IMR-90 (cell line): ENCODE measurements at regions not wholly inside any gene's neighbourhood (a gene's known extent, or its start where the extent isn't known, plus 50 kb on each side); places are given as distances from the start of the nearest gene placed in this dataset.

Source experiments
- ATAC-seq: fragments of 200-7000 bp; cut with Tn5 transposase; 2 replicates; pipeline ENCODE4 v1.9.1; 2020; ENCODE audit warnings: low read depth, mild to moderate bottlenecking, moderate library complexity
- BruUV-seq: library from RNA; stranded (reverse); fragments of 400-500 nt; replicated peaks from 2 replicates; lab custom pipeline; 2021; lab: Mats Ljungman, UMichigan
- CTCF ChIA-PET: fragments of 300-600 bp; formaldehyde crosslinking; extraction: SDS; loops from one replicate; lab custom pipeline; 2021; ENCODE audit warnings: antibody characterized with exemption; lab: Yijun Ruan, JAX
- POLR2A ChIA-PET: fragments of 300-600 bp; sonication (Branson Sonifier 250); formaldehyde crosslinking; loops from one replicate; lab custom pipeline; 2022; ENCODE audit warnings: antibody characterized with exemption; ENCODE audit not compliant: unreplicated experiment; lab: Charles Lee
- DNase-seq: peaks from one replicate; pipeline ENCODE4 v3.0.0; 2013
- H2AFZ ChIP-seq: replicated peaks from 2 replicates; pipeline ENCODE3; 2013; ENCODE audit warnings: low read length, mild to moderate bottlenecking; ENCODE audit not compliant: poor library complexity
- H2AK5ac ChIP-seq: 2 replicates; pipeline ENCODE4 v1.6.1; 2013; ENCODE audit warnings: low read depth, low read length, inconsistent platforms
- H2AK9ac ChIP-seq: replicated peaks from 2 replicates; pipeline ENCODE3; 2013; ENCODE audit warnings: mild to moderate bottlenecking, low read depth, low read length, moderate library complexity; ENCODE audit not compliant: poor library complexity
- H2BK120ac ChIP-seq: 2 replicates; pipeline ENCODE4 v1.6.1; 2013; ENCODE audit warnings: low read depth, low read length, inconsistent platforms
- H2BK15ac ChIP-seq: 3 replicates; pipeline ENCODE4 v1.6.1; 2013; ENCODE audit warnings: low read depth, low read length, inconsistent platforms
- H2BK20ac ChIP-seq: 2 replicates; pipeline ENCODE4 v1.6.1; 2013; ENCODE audit warnings: low read depth, mild to moderate bottlenecking, inconsistent platforms, low read length, moderate library complexity
- H2BK5ac ChIP-seq: 2 replicates; pipeline ENCODE4 v1.6.1; 2013; ENCODE audit warnings: mild to moderate bottlenecking, low read depth, low read length, inconsistent platforms; ENCODE audit not compliant: poor library complexity, severe bottlenecking
- H3K14ac ChIP-seq: replicated peaks from 2 replicates; pipeline ENCODE4 v1.6.1; 2013; ENCODE audit warnings: low read depth, low read length, inconsistent platforms
- H3K18ac ChIP-seq: 2 replicates; pipeline ENCODE4 v1.6.1; 2013; ENCODE audit warnings: low read depth, low read length, control low read depth
- H3K23ac ChIP-seq: 2 replicates; pipeline ENCODE4 v1.6.1; 2013; ENCODE audit warnings: low read depth, low read length, inconsistent platforms
- H3K27ac ChIP-seq: 2 replicates; pipeline ENCODE4 v1.5.1; 2013; ENCODE audit warnings: mild to moderate bottlenecking, control low read depth, low read length; ENCODE audit not compliant: insufficient read depth
- H3K27me3 ChIP-seq: 2 replicates; pipeline ENCODE4 v1.6.1; 2013; ENCODE audit warnings: low read length; ENCODE audit not compliant: control insufficient read depth, insufficient read depth
- H3K36me3 ChIP-seq: 2 replicates; pipeline ENCODE4 v1.6.1; 2013; ENCODE audit warnings: low read length, mixed read lengths; ENCODE audit not compliant: control insufficient read depth, insufficient read depth
- H3K4ac ChIP-seq: 2 replicates; pipeline ENCODE4 v1.6.1; 2013; ENCODE audit warnings: low read depth, low read length, inconsistent platforms
- H3K4me1 ChIP-seq: 2 replicates; pipeline ENCODE4 v1.6.1; 2013; ENCODE audit warnings: low read length, mixed read lengths; ENCODE audit not compliant: control insufficient read depth, insufficient read depth
- H3K4me2 ChIP-seq: 2 replicates; pipeline ENCODE4 v1.6.1; 2013; ENCODE audit warnings: low read depth, mild to moderate bottlenecking, control low read depth, low read length, moderate library complexity
- H3K4me3 ChIP-seq: 2 replicates; pipeline ENCODE4 v1.5.1; 2013; ENCODE audit warnings: low read depth, mild to moderate bottlenecking, control low read depth, low read length, moderate library complexity; ENCODE audit not compliant: insufficient read depth
- H3K56ac ChIP-seq: 2 replicates; pipeline ENCODE4 v1.6.1; 2013; ENCODE audit warnings: low read length, inconsistent platforms; ENCODE audit not compliant: insufficient read depth; ENCODE audit errors: extremely low read depth
- H3K79me1 ChIP-seq, 2 experiments: 2 replicates each; pipeline ENCODE4 v1.6.1; 2013; ENCODE audit warnings: low read length in 2 of 2, inconsistent platforms in 1 of 2, low read depth in 1 of 2
- H3K9ac ChIP-seq: 2 replicates; pipeline ENCODE4 v1.6.1; 2013; ENCODE audit warnings: low read depth, low read length, control low read depth
- H3K9me1 ChIP-seq: 2 replicates; pipeline ENCODE4 v1.6.1; 2013; ENCODE audit warnings: low read length, inconsistent platforms; ENCODE audit not compliant: insufficient read depth
- H3K9me3 ChIP-seq: 2 replicates; pipeline ENCODE4 v1.6.1; 2013; ENCODE audit warnings: low read length; ENCODE audit not compliant: control insufficient read depth, insufficient read depth
- H4K20me1 ChIP-seq: 2 replicates; pipeline ENCODE4 v1.6.1; 2013; ENCODE audit warnings: low read length, inconsistent platforms; ENCODE audit not compliant: insufficient read depth
- H4K5ac ChIP-seq: 2 replicates; pipeline ENCODE4 v1.6.1; 2013; ENCODE audit warnings: mild to moderate bottlenecking, low read depth, low read length, control low read depth
- H4K8ac ChIP-seq, 2 experiments: 2 replicates each; pipeline ENCODE4 v1.6.1; 2013; ENCODE audit warnings: low read depth in 2 of 2, low read length in 2 of 2, control low read depth in 1 of 2, inconsistent platforms in 1 of 2
- H4K91ac ChIP-seq: 2 replicates; pipeline ENCODE4 v1.6.1; 2013; ENCODE audit warnings: low read depth, low read length, inconsistent platforms; ENCODE audit not compliant: insufficient read depth
- CHD1 ChIP-seq: IDR thresholded peaks from 2 replicates; pipeline ENCODE4 v1.6.1; 2012; ENCODE audit warnings: low read depth, low read length, improper control_type of control experiment
- FOS ChIP-seq: fragments of 150-350 bp; IDR thresholded peaks from 2 replicates; pipeline ENCODE4 v1.6.1; 2016; ENCODE audit warnings: low read depth, low read length
- POLR2A ChIP-seq: IDR thresholded peaks from 2 replicates; pipeline ENCODE4 v1.6.1; 2012; ENCODE audit warnings: mild to moderate bottlenecking, low read depth, low read length
- RFX5 ChIP-seq: IDR thresholded peaks from 2 replicates; pipeline ENCODE4 v1.8.0; 2012; ENCODE audit warnings: low read depth, mild to moderate bottlenecking, low read length, moderate library complexity
- SMC3 ChIP-seq: fragments of 150-350 bp; IDR thresholded peaks from 2 replicates; pipeline ENCODE4 v1.6.1; 2016; ENCODE audit warnings: low read depth, mild to moderate bottlenecking, antibody characterized with exemption, low read length, moderate library complexity
- WGBS, 2 experiments: methylation state at CpG; one replicate each; pipeline versions ENCODE4 v1.1.5 to v1.1.7; 2013; ENCODE audit warnings: missing lambda C conversion rate in 2 of 2; ENCODE audit not compliant: insufficient read length in 1 of 2; ENCODE audit errors: extremely low coverage in 2 of 2; 5-methylcytosine and 5-hydroxymethylcytosine counted together
- dilution Hi-C: fragments of 300-500 bp; cut with HindIII; formaldehyde crosslinking; loops from one replicate; pipeline ENCODE4 v1.14.3; 2018; ENCODE audit warnings: low sequenced_read_pairs; ENCODE audit not compliant: unreplicated experiment
- in situ Hi-C: fragments of 300-500 bp; cut with MboI; formaldehyde crosslinking; loops from 3 replicates; pipeline ENCODE4 v1.14.3; 2019; ENCODE audit warnings: low sequenced_read_pairs, inconsistent platforms, mixed read lengths
- intact Hi-C: fragments of 100-400 bp; cut with micrococcal nuclease; formaldehyde crosslinking; loops from 2 replicates; pipeline ENCODE4 v1.10.0; 2022
- TF ChIP-seq, protein P1 (sequence below): conservative IDR thresholded peaks from 2 replicates; pipeline ENCODE4 v1.5.1; 2012; ENCODE audit warnings: mild to moderate bottlenecking, low read depth, low read length, improper control_type of control experiment
- TF ChIP-seq, protein P2 (sequence below): fragments of 150-350 bp; IDR thresholded peaks from 2 replicates; pipeline ENCODE4 v1.6.1; 2017; ENCODE audit warnings: mild to moderate bottlenecking, antibody characterized with exemption, low read length, low read depth
- TF ChIP-seq, protein P3 (sequence below): fragments of 150-350 bp; IDR thresholded peaks from 2 replicates; pipeline ENCODE4 v1.6.1; 2016; ENCODE audit warnings: low read depth, mild to moderate bottlenecking, low read length, moderate library complexity, borderline replicate concordance

DNA sequence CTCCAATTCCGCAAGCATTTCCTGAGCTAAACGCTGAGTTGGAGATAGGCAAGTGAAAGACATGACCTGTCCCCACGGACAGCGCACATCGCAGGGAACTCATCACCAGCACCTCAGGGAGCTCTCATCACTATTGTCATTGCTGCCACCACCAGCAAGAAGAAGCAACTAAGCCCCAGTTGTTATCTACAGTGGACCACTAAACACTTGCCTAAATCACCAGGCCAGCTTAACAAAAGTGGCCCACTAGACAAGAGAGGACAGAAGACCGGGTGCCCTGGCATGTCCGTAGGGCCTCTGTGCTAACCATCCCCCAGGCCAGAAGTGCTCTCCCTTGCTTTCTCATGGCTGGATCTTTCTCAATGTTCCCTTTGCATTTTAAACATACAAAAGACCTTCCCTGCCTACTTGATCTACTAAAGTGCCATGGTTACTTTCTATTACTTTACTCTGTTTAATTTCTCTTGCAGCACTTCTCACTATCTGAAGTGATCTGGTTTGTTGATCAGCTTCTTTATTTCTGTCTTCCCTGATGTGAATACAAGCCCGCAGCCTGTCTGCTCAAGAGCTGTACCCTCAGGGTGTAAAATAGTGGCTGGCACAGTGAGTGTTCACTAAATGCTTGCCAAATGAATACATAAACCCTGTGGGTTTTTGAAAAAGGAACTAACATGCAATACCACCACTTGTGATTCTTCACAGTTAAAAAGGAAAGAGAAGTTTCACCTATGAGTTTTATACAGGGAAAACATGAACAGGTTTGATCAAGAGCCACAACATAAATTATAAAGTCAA lies 60.9 kb upstream of the RFLNA start (continued):
- TF ChIP-seq, protein P1, sequence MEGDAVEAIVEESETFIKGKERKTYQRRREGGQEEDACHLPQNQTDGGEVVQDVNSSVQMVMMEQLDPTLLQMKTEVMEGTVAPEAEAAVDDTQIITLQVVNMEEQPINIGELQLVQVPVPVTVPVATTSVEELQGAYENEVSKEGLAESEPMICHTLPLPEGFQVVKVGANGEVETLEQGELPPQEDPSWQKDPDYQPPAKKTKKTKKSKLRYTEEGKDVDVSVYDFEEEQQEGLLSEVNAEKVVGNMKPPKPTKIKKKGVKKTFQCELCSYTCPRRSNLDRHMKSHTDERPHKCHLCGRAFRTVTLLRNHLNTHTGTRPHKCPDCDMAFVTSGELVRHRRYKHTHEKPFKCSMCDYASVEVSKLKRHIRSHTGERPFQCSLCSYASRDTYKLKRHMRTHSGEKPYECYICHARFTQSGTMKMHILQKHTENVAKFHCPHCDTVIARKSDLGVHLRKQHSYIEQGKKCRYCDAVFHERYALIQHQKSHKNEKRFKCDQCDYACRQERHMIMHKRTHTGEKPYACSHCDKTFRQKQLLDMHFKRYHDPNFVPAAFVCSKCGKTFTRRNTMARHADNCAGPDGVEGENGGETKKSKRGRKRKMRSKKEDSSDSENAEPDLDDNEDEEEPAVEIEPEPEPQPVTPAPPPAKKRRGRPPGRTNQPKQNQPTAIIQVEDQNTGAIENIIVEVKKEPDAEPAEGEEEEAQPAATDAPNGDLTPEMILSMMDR: no peak
- no peak for TF ChIP-seq RFX5

DNA sequence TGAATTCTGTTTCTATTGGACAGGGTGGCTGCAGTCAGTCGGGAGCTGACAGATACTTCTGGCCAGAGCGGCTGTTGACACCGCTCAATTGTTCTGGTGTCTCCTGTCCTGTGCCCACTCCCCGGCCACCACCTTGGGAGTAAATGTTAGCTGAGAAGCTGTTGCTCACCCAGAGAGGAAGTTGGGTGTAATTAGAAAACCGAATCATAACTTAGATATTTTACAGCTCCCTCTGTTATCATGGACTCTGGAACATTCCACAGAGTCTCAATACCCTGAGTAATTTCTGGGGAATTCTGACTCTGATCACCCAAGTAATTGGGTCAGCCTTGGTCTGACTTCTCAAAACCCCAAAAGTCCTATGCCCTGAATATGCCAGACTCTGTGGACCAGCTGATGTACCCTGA lies 58.3 kb upstream of the RFLNA start:
- ChIA-PET CTCF (no interaction called here), POLR2A (no interaction called here)
- dilution Hi-C loops (no loop called here), in situ Hi-C loops (no loop called here), intact Hi-C loops (no loop called here)
- Histone ChIP-seq H3K36me3 (no peaks in the 10 kb centered on the region), H2BK5ac (peak overlapping the region; percentile 75), H2AK5ac (no peak overlapping the region), H3K9ac (no peak overlapping the region), H3K4me2 (no peak overlapping the region), H2BK15ac (no peak overlapping the region), H2BK20ac (no peak overlapping the region), H3K56ac (no peak overlapping the region), H3K4ac (no peak overlapping the region), H3K27me3 (no peaks in the 10 kb centered on the region), H3K9me3 (no peaks in the 10 kb centered on the region), H4K8ac (peak overlapping the region in 1 of 2 experiments; percentile 75; a peak in 1 of 4 replicates), H3K18ac (no peak overlapping the region), H4K5ac (no peak overlapping the region), H3K4me1 (peaks cover 11% of the 10 kb centered on the region), H3K4me3 (no peak overlapping the region), H2AK9ac (no peak overlapping the region), H3K27ac (no peak overlapping the region), H3K79me1 (no peaks in the 10 kb centered on the region), H3K23ac (no peak overlapping the region), H2BK120ac (0 out of 2 replicates have a peak overlapping the region, but pooled peaks have one; percentile 35), H4K91ac (no peak overlapping the region; the same call in 1 of the 2 replicates), H4K20me1 (no peaks in the 10 kb centered on the region), H2AFZ (peak overlapping the region; percentile 16), H3K14ac (no peak overlapping the region), H3K9me1 (no peaks in the 10 kb centered on the region)
- ATAC-seq (peak; percentile 83), DNase-seq (peak; percentile 63)
- no peak for TF ChIP-seq SMC3
- no peak for TF ChIP-seq CHD1
- TF ChIP-seq, protein P2, sequence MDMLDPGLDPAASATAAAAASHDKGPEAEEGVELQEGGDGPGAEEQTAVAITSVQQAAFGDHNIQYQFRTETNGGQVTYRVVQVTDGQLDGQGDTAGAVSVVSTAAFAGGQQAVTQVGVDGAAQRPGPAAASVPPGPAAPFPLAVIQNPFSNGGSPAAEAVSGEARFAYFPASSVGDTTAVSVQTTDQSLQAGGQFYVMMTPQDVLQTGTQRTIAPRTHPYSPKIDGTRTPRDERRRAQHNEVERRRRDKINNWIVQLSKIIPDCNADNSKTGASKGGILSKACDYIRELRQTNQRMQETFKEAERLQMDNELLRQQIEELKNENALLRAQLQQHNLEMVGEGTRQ: no peak
- TF ChIP-seq POLR2A: no peak
- TF ChIP-seq, protein P3, sequence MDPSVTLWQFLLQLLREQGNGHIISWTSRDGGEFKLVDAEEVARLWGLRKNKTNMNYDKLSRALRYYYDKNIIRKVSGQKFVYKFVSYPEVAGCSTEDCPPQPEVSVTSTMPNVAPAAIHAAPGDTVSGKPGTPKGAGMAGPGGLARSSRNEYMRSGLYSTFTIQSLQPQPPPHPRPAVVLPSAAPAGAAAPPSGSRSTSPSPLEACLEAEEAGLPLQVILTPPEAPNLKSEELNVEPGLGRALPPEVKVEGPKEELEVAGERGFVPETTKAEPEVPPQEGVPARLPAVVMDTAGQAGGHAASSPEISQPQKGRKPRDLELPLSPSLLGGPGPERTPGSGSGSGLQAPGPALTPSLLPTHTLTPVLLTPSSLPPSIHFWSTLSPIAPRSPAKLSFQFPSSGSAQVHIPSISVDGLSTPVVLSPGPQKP: no peak
- TF ChIP-seq FOS: no peak
- BruUV-seq: no TSS peak
- 89% methylated on average over 3 of the region's 5 CpGs; no CpG with 5 or more reads in 1 of the 2 experiments for WGBS, 2 experiments
